ENCODE measurements at regions not wholly inside any gene's neighbourhood (a gene's known extent, or its start where the extent isn't known, plus 50 kb on each side); places are given as distances from the start of the nearest gene placed in this dataset.
"Not testable (repeated sequence)": the region's sequence is repeated elsewhere in the genome, so short reads cannot be mapped to it uniquely, and the experiment has no call there.

DNA sequence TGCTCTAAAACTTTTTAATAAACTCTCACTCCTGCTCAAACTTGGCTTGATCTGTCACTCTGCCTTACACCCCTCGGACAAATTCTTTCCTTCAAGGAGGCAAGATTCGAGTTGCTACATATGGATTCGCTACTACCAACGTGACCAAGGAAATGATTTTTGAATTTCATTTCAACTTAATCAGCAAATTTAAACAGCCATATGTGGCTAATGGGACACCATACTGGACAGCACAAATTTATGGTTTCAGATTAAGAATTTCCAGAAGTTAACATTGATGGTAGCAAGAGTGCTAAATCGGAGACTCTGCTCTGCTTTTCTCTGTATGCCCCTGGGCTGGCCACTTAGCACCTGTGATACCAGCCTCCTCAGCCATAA lies 318.2 kb upstream of the PSMD7 start:
- no peak overlapping the region for H3K27ac ChIP-seq (ENCODE audit: low read depth, low read length)
- H3K36me3 ChIP-seq (ENCODE audit: insufficient read depth, low read length), result no peaks in the 10 kb centered on the region
- no peaks in the 10 kb centered on the region for H3K9me3 ChIP-seq (ENCODE audit: low read length)
- H3K4me1 ChIP-seq (ENCODE audit: insufficient read depth, low read length), result no peaks in the 10 kb centered on the region
- no peak overlapping the region for H3K4me3 ChIP-seq (ENCODE audit: low read depth in 1 of 2, low read length in 2 of 2)
- no peak overlapping the region for H3K9ac ChIP-seq (ENCODE audit: low read length)
- no peaks in the 10 kb centered on the region for H3K27me3 ChIP-seq (ENCODE audit: control insufficient read depth in 1 of 2, insufficient read depth in 2 of 2, low read length in 2 of 2)

DNA sequence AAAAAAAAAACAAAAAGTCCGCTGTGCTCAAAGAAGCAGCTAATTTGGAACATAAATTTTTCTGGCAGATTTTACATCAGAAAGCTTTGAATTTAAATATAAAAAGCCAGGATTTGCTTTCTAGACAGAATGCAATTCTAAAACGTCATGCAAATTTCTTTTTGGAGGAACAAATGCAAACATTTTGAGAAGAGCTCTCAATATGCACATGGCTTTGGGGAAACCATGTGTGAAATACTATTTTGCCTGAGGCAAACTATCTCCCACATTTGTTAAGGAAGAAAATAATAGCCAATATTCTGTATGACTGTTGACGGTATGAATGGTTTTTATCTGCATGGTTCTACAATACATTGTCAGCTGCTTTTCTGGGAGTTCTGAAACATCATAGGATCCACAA lies 320.0 kb upstream of the PSMD7 start:
- H3K9me3 ChIP-seq (ENCODE audit: low read length), result no peaks in the 10 kb centered on the region
- H3K4me1 ChIP-seq (ENCODE audit: insufficient read depth, low read length), result no peaks in the 10 kb centered on the region
- H3K9ac ChIP-seq (ENCODE audit: low read length), result no peak overlapping the region
- H3K4me3 ChIP-seq (ENCODE audit: low read depth in 1 of 2, low read length in 2 of 2), result no peak overlapping the region
- no peaks in the 10 kb centered on the region for H3K27me3 ChIP-seq (ENCODE audit: control insufficient read depth in 1 of 2, insufficient read depth in 2 of 2, low read length in 2 of 2)
- H3K36me3 ChIP-seq (ENCODE audit: insufficient read depth, low read length), result no peaks in the 10 kb centered on the region
- H3K27ac ChIP-seq (ENCODE audit: low read depth, low read length), result no peak overlapping the region

DNA sequence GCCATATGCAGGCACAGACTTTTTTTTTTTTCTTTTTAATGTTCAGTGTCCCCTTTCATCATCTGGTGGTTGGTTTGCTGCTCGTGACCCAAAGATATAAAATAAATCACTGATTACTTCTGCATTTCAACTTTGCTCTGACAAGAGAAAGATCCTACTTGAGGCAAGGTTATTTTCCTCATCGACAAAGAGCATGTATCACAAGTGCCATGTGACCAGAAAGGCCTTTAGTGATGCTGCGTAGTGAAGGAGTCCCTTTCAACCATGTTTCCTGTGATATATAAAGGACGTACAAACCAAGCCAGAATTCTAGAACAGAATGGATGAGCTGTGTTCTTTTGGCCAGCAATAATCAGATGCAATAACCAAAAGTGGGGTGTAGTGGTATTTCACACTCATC lies 323.4 kb upstream of the PSMD7 start:
- Histone ChIP-seq H3K9ac (ENCODE audit: low read length) (no peak overlapping the region), H3K9me3 (ENCODE audit: low read length) (no peaks in the 10 kb centered on the region), H3K27ac (ENCODE audit: low read depth, low read length) (no peak overlapping the region), H3K36me3 (ENCODE audit: insufficient read depth, low read length) (no peaks in the 10 kb centered on the region), H3K27me3 (ENCODE audit: control insufficient read depth in 1 of 2, insufficient read depth in 2 of 2, low read length in 2 of 2) (no peaks in the 10 kb centered on the region), H3K4me3 (ENCODE audit: low read depth in 1 of 2, low read length in 2 of 2) (no peak overlapping the region), H3K4me1 (ENCODE audit: insufficient read depth, low read length) (no peaks in the 10 kb centered on the region)

DNA sequence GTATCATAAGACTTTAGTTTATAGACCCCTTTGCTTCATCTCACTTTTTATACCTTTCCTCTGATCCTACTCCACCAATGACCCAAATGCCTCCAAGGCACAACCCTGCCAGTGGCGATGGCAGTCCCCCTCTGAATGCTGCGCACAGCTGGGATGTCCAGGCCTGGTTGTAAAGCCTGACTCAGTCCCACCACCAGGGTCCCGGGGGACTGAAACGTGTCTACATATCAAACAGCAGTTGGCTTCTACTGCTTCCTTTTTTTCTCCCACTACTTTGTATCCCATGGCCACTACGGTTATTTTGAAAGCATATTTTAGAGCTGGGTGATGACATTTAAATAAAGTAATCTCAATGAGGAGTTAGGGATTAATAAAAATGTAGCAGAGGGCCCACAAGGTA lies 329.8 kb upstream of the PSMD7 start:
- H3K4me3 ChIP-seq (ENCODE audit: low read depth in 1 of 2, low read length in 2 of 2), result no peak overlapping the region
- H3K27me3 ChIP-seq (ENCODE audit: control insufficient read depth in 1 of 2, insufficient read depth in 2 of 2, low read length in 2 of 2), result no peaks in the 10 kb centered on the region
- H3K9me3 ChIP-seq (ENCODE audit: low read length), result no peaks in the 10 kb centered on the region
- H3K4me1 ChIP-seq (ENCODE audit: insufficient read depth, low read length), result no peaks in the 10 kb centered on the region
- H3K9ac ChIP-seq (ENCODE audit: low read length), result no peak overlapping the region
- H3K27ac ChIP-seq (ENCODE audit: low read depth, low read length), result no peak overlapping the region
- H3K36me3 ChIP-seq (ENCODE audit: insufficient read depth, low read length), result no peaks in the 10 kb centered on the region

DNA sequence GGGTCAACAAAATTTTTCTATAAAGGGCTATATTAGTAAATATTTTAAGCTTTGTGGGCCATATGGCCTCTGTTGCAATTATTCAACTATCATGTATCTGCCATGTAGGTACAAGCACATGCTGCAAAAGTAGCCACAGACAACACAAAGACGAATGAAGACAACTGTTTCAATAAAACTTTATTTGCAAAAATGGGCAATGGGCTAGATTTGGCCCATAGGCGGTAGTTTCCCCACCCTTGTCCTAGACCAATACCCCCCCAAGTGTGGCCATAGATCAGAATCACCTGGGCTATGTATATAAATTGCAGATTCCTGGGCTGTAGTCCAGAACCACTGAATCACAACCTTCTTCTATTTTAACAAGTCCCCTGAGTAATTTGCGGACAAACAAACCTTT lies 331.0 kb upstream of the PSMD7 start:
- Histone ChIP-seq H3K4me1 (ENCODE audit: insufficient read depth, low read length) (no peaks in the 10 kb centered on the region), H3K36me3 (ENCODE audit: insufficient read depth, low read length) (no peaks in the 10 kb centered on the region), H3K4me3 (ENCODE audit: low read depth in 1 of 2, low read length in 2 of 2) (no peak overlapping the region), H3K9me3 (ENCODE audit: low read length) (no peaks in the 10 kb centered on the region), H3K27me3 (ENCODE audit: control insufficient read depth in 1 of 2, insufficient read depth in 2 of 2, low read length in 2 of 2) (no peaks in the 10 kb centered on the region), H3K9ac (ENCODE audit: low read length) (no peak overlapping the region), H3K27ac (ENCODE audit: low read depth, low read length) (no peak overlapping the region)

DNA sequence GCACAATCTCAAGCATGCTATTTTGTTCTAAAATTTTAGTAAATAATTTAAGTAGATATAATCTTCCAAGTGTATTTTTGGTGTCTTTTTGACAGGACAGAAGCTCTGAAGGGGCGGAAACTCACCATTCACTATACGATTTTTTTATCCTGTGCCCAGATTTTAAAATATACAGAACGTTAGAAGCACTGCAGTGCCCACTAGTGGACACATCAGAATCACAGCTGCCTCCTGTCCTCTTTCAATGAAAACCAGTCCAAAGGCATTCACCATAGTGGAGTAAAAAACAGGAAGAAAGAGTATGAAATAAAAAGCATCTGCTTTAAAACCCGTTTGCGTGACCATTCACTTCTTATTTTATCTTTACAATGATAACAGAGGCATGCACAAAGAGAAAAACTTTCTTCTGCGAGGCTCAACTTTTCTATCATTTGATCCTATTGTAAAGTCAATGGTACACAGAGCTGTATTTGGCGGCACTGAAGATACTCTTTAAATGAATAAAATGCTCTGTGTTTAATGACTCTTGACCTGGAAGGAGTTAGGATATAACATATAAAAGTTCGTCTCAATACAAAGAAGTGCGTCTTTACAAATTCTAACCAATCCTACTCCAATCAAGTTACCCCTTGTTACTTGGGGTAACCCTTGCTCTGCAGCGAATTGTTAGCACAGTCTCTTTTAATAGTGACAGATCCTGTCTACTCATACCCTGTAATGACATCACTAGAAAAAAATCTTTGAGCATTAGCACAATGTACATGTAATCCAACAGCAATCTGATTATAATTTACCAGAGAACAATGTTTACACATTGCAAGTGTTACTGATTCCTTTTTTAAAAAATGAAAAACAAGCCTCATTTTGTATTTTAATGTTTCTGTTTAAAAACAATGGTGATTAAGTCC lies 339.8 kb upstream of the PSMD7 start:
- H3K9ac ChIP-seq (ENCODE audit: low read length), result no peak overlapping the region
- no peak overlapping the region for H3K27ac ChIP-seq (ENCODE audit: low read depth, low read length)
- no peaks in the 10 kb centered on the region for H3K27me3 ChIP-seq (ENCODE audit: control insufficient read depth in 1 of 2, insufficient read depth in 2 of 2, low read length in 2 of 2)
- no peak overlapping the region for H3K4me3 ChIP-seq (ENCODE audit: low read depth in 1 of 2, low read length in 2 of 2)
- no peaks in the 10 kb centered on the region for H3K9me3 ChIP-seq (ENCODE audit: low read length)
- H3K36me3 ChIP-seq (ENCODE audit: insufficient read depth, low read length), result no peaks in the 10 kb centered on the region
- no peaks in the 10 kb centered on the region for H3K4me1 ChIP-seq (ENCODE audit: insufficient read depth, low read length)

DNA sequence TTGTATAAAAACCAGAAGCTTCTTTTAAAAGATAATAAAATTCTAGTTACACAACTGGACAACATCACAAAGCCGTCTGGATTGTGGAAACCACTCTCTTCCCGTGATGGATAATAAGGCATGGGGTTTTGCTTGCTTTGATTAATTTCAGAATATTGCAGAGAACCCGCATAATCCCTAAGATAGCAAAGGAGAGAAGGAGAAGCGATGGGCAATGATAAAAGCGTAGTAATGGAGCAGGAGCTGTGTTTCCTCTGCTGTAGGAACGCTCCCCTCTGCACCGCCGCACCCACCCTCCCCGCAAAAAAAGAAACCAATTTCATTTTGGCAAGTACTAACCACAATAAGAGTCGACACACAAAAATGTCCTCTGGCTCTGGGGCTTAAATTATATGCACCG lies 340.9 kb upstream of the PSMD7 start:
- H3K4me3 ChIP-seq (ENCODE audit: low read depth in 1 of 2, low read length in 2 of 2), result peak overlapping the region in 1 of 2 donors; percentile 44
- no peaks in the 10 kb centered on the region for H3K9me3 ChIP-seq (ENCODE audit: low read length)
- no peaks in the 10 kb centered on the region for H3K36me3 ChIP-seq (ENCODE audit: insufficient read depth, low read length)
- no peaks in the 10 kb centered on the region for H3K27me3 ChIP-seq (ENCODE audit: control insufficient read depth in 1 of 2, insufficient read depth in 2 of 2, low read length in 2 of 2)
- no peak overlapping the region for H3K27ac ChIP-seq (ENCODE audit: low read depth, low read length)
- no peaks in the 10 kb centered on the region for H3K4me1 ChIP-seq (ENCODE audit: insufficient read depth, low read length)
- no peak overlapping the region for H3K9ac ChIP-seq (ENCODE audit: low read length)

DNA sequence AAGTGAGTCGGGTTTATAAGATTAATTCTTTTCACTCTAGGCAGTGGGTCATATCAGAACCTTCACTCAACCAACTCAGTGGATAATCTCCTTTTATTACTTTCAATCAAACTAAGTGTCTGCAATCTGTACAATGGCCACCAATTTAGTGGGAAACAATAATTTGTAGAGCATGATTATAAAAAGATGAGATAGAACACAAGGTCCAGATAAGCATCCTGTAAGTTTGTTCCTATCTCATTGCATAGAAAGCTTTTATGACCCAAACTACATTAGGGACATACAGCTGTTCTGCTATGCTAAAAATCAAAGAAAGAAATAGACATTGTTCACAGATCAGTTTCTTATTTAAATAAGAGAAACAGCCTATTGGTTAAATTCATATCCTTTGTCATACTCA lies 341.4 kb upstream of the PSMD7 start:
- Histone ChIP-seq H3K36me3 (ENCODE audit: insufficient read depth, low read length) (no peaks in the 10 kb centered on the region), H3K9me3 (ENCODE audit: low read length) (no peaks in the 10 kb centered on the region), H3K27ac (ENCODE audit: low read depth, low read length) (no peak overlapping the region), H3K9ac (ENCODE audit: low read length) (no peak overlapping the region), H3K4me1 (ENCODE audit: insufficient read depth, low read length) (no peaks in the 10 kb centered on the region), H3K27me3 (ENCODE audit: control insufficient read depth in 1 of 2, insufficient read depth in 2 of 2, low read length in 2 of 2) (no peaks in the 10 kb centered on the region), H3K4me3 (ENCODE audit: low read depth in 1 of 2, low read length in 2 of 2) (no peak overlapping the region)

DNA sequence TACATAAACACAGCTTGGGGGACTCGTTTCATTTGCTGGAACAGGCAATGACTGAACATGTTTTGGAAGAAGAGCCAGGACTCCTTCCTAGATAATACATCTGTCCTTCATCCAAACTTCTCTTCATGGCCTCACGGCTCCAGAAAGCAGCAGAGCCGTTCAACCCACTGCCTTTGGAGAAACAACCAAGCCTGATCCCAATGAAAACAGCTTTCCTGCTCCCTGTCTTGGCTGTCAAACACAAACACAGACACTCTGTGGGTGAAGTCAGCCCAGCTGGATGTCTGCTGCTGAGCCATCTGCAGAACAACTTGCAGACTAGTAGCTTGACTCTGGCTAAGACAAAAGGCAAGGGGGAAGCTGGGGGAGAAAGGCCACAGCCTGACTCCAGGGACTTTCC lies 345.1 kb upstream of the PSMD7 start:
- H3K4me3 ChIP-seq (ENCODE audit: low read depth in 1 of 2, low read length in 2 of 2), result no peak overlapping the region
- no peaks in the 10 kb centered on the region for H3K36me3 ChIP-seq (ENCODE audit: insufficient read depth, low read length)
- H3K9ac ChIP-seq (ENCODE audit: low read length), result no peak overlapping the region
- H3K27me3 ChIP-seq (ENCODE audit: control insufficient read depth in 1 of 2, insufficient read depth in 2 of 2, low read length in 2 of 2), result no peaks in the 10 kb centered on the region
- no peaks in the 10 kb centered on the region for H3K4me1 ChIP-seq (ENCODE audit: insufficient read depth, low read length)
- no peaks in the 10 kb centered on the region for H3K9me3 ChIP-seq (ENCODE audit: low read length)
- no peak overlapping the region for H3K27ac ChIP-seq (ENCODE audit: low read depth, low read length)

DNA sequence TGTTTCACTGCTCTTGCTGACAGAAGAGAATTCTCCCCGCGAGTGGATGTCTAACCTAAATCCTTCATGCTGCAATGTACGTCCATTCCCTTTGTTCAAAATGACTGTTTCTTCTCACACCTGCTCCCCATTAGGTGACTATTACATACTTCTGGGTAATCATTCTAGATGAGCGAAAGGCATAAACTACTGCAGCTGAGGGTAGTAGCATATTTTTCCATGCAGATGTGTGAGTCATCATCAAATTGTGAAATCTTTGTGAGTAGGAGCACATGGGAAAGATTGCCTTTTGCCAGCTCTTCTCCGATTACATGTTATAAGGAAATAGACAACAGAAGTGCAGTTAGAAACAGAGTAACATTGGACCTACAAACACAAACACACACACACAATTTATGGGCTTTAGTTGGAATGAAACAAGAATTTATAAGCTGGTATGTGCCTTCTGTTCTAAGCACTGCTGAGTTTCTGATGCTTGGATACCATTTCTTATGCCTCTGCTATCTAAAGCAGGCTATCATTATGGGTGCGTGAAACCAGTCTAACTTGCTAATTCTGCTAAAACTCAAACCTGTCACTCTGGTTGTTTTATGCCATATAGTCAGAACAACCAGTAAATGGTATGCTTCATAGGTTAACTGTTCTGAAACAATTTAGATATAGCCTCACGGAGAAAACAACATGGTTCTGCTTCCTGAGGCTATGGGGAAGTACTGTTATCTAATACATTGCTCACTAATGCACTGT lies 346.9 kb upstream of the PSMD7 start:
- Histone ChIP-seq H3K36me3 (ENCODE audit: insufficient read depth, low read length) (no peaks in the 10 kb centered on the region), H3K4me3 (ENCODE audit: low read depth in 1 of 2, low read length in 2 of 2) (no peak overlapping the region), H3K27ac (ENCODE audit: low read depth, low read length) (no peak overlapping the region), H3K4me1 (ENCODE audit: insufficient read depth, low read length) (no peaks in the 10 kb centered on the region), H3K9ac (ENCODE audit: low read length) (no peak overlapping the region), H3K27me3 (ENCODE audit: control insufficient read depth in 1 of 2, insufficient read depth in 2 of 2, low read length in 2 of 2) (no peaks in the 10 kb centered on the region), H3K9me3 (ENCODE audit: low read length) (no peaks in the 10 kb centered on the region)

DNA sequence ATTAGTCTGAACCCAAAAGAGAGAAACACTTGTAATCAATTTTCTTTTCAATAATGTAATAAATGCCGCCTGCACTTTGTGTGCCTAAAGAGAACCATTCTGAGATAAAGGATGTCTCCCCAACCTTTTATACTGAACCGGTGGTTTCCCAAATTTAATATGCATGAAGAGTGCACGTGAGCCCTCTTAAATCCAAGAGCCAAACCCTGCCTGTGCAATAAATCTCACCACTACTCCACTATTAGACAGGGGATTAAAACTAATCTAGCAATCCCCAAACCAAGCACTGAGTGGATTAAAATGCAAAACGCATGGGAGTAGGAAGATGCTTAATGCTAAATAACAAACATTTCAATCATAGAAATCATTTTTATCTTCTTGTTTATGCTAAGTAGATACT lies 351.0 kb upstream of the PSMD7 start:
- no peak overlapping the region for H3K4me3 ChIP-seq (ENCODE audit: low read depth in 1 of 2, low read length in 2 of 2)
- no peak overlapping the region for H3K27ac ChIP-seq (ENCODE audit: low read depth, low read length)
- H3K9me3 ChIP-seq (ENCODE audit: low read length), result no peaks in the 10 kb centered on the region
- H3K9ac ChIP-seq (ENCODE audit: low read length), result no peak overlapping the region
- no peaks in the 10 kb centered on the region for H3K4me1 ChIP-seq (ENCODE audit: insufficient read depth, low read length)
- H3K36me3 ChIP-seq (ENCODE audit: insufficient read depth, low read length), result no peaks in the 10 kb centered on the region
- H3K27me3 ChIP-seq (ENCODE audit: control insufficient read depth in 1 of 2, insufficient read depth in 2 of 2, low read length in 2 of 2), result no peaks in the 10 kb centered on the region

DNA sequence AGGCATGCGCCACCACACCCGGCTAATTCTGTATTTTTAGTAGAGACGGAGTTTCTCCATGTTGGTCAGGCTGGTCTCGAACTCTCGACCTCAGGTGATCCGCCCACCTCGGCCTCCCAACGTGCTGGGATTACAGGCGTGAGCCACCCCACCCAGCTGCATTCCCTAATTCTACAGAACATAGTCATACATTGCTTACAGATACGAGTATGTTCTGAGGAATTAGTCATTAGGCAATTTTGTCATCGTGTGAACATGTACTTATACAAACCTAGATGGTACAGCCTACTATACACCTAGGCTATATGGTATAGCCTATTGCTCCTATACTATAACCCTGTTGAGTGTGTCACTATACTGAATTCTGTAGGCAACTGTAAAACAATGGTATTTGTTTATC lies 353.4 kb upstream of the PSMD7 start:
- H3K36me3 ChIP-seq (ENCODE audit: insufficient read depth, low read length); H3K4me3 ChIP-seq (ENCODE audit: low read depth in 1 of 2, low read length in 2 of 2); H3K9me3 ChIP-seq (ENCODE audit: low read length); H3K27ac ChIP-seq (ENCODE audit: low read depth, low read length); H3K9ac ChIP-seq (ENCODE audit: low read length); H3K4me1 ChIP-seq (ENCODE audit: insufficient read depth, low read length); H3K27me3 ChIP-seq (ENCODE audit: control insufficient read depth in 1 of 2, insufficient read depth in 2 of 2, low read length in 2 of 2): not testable (repeated sequence)

Measured in muscle layer of colon (tissue), 2 donors.